ENCODE measurements at regions not wholly inside any gene's neighbourhood (a gene's known extent, or its start where the extent isn't known, plus 50 kb on each side); places are given as distances from the start of the nearest gene placed in this dataset.

DNA sequence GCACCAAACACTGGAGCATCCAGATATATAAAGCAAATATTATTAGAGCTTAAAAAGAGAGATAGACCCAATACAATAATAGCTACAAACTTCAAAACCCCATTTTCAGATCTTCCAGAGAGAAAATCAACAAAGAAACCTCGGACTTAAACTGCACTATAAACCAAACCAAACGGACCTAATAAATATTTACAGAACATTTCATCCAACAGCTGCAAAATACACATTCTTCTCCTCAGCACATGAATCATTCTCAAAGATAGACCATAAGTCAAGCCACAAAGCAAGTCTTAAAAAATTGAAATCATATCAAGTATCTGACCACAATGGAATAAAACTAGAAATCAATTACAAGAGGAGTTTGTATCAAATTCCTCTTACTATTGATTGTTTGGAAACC lies 140.2 kb upstream of the OTOS start:
- no peaks in the 10 kb centered on the region for H3K36me3 ChIP-seq (ENCODE audit: control insufficient read depth in 2 of 2, insufficient read depth in 2 of 2, low read length in 2 of 2)
- H3K9me3 ChIP-seq (ENCODE audit: control insufficient read depth in 2 of 2, low read length in 2 of 2) = no peaks in the 10 kb centered on the region
- no peak overlapping the region for H3K4me3 ChIP-seq (ENCODE audit: low read length in 2 of 2)
- no peak overlapping the region for H3K27ac ChIP-seq (ENCODE audit: low read depth in 2 of 2, low read length in 2 of 2)
- H3K27me3 ChIP-seq (ENCODE audit: control insufficient read depth in 2 of 2, insufficient read depth in 2 of 2, low read length in 2 of 2) = no peaks in the 10 kb centered on the region
- H3K9ac ChIP-seq (ENCODE audit: low read depth in 1 of 2, low read length in 2 of 2) = no peak overlapping the region
- no peaks in the 10 kb centered on the region for H3K4me1 ChIP-seq (ENCODE audit: control insufficient read depth in 2 of 2, insufficient read depth in 2 of 2, low read length in 2 of 2)

- no peak overlapping the region for H3K4me3 ChIP-seq (ENCODE audit: low read length in 2 of 2)
- no peak overlapping the region for H3K27ac ChIP-seq (ENCODE audit: low read depth in 2 of 2, low read length in 2 of 2)
- no peak overlapping the region for H3K9ac ChIP-seq (ENCODE audit: low read depth in 1 of 2, low read length in 2 of 2)
- H3K4me1 ChIP-seq (ENCODE audit: control insufficient read depth in 2 of 2, insufficient read depth in 2 of 2, low read length in 2 of 2) = no peaks in the 10 kb centered on the region
- H3K9me3 ChIP-seq (ENCODE audit: control insufficient read depth in 2 of 2, low read length in 2 of 2) = no peaks in the 10 kb centered on the region
- no peaks in the 10 kb centered on the region for H3K36me3 ChIP-seq (ENCODE audit: control insufficient read depth in 2 of 2, insufficient read depth in 2 of 2, low read length in 2 of 2)
- no peaks in the 10 kb centered on the region for H3K27me3 ChIP-seq (ENCODE audit: control insufficient read depth in 2 of 2, insufficient read depth in 2 of 2, low read length in 2 of 2)
Observed at GRCh38 chr2:240284503-240285259, 144.2 kb upstream of the OTOS start.

- Histone ChIP-seq H3K4me3 (ENCODE audit: low read length in 2 of 2) (no peak overlapping the region), H3K9ac (ENCODE audit: low read depth in 1 of 2, low read length in 2 of 2) (no peak overlapping the region), H3K36me3 (ENCODE audit: control insufficient read depth in 2 of 2, insufficient read depth in 2 of 2, low read length in 2 of 2) (no peaks in the 10 kb centered on the region), H3K27ac (ENCODE audit: low read depth in 2 of 2, low read length in 2 of 2) (no peak overlapping the region), H3K9me3 (ENCODE audit: control insufficient read depth in 2 of 2, low read length in 2 of 2) (no peaks in the 10 kb centered on the region), H3K4me1 (ENCODE audit: control insufficient read depth in 2 of 2, insufficient read depth in 2 of 2, low read length in 2 of 2) (no peaks in the 10 kb centered on the region), H3K27me3 (ENCODE audit: control insufficient read depth in 2 of 2, insufficient read depth in 2 of 2, low read length in 2 of 2) (no peaks in the 10 kb centered on the region)
Observed at GRCh38 chr2:240285725-240286124, 145.3 kb upstream of the OTOS start.

DNA sequence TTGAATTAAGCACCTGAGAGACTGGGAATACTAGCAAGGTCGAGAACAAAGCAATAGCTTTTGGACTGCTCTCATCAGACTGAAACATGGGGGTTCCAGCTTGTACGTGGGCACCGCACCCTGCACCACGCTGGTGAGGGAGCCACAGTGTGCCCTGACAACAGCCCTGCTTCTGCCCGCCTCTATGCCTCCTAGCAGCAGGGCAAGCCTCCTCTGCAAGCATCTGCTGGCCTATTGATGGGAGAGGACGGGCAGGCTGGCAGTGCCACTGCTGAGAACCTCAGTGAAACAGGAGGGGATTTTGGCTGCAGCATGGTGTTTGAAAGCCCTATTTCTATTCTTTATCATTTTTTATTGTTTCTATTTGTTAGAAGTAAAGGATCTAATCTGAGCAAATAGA lies 146.1 kb upstream of the OTOS start:
- Histone ChIP-seq H3K9ac (ENCODE audit: low read depth in 1 of 2, low read length in 2 of 2) (no peak overlapping the region), H3K27ac (ENCODE audit: low read depth in 2 of 2, low read length in 2 of 2) (no peak overlapping the region), H3K9me3 (ENCODE audit: control insufficient read depth in 2 of 2, low read length in 2 of 2) (no peaks in the 10 kb centered on the region), H3K27me3 (ENCODE audit: control insufficient read depth in 2 of 2, insufficient read depth in 2 of 2, low read length in 2 of 2) (no peaks in the 10 kb centered on the region), H3K4me1 (ENCODE audit: control insufficient read depth in 2 of 2, insufficient read depth in 2 of 2, low read length in 2 of 2) (no peaks in the 10 kb centered on the region), H3K36me3 (ENCODE audit: control insufficient read depth in 2 of 2, insufficient read depth in 2 of 2, low read length in 2 of 2) (no peaks in the 10 kb centered on the region), H3K4me3 (ENCODE audit: low read length in 2 of 2) (no peak overlapping the region)

DNA sequence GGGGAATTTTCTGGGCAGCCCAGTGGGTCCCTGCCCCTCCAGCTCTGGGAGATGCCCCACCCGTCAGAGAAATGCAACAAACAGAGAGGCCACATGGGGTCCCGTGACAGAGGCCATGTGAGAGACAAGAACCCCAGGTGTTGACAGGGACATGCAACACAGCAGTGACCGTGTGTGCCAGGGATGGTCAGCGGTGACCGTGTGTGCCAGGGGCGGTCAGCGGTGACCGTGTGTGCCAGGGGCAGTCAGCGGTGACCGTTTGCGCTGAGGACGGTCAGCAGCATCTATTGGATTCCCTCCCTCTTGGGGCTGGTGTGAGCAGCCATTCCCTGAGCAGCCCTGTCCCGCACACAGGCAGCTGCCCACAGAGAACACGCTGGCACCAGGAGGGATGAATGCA lies 146.6 kb upstream of the OTOS start:
- no peak overlapping the region for H3K9ac ChIP-seq (ENCODE audit: low read depth in 1 of 2, low read length in 2 of 2)
- H3K27me3 ChIP-seq (ENCODE audit: control insufficient read depth in 2 of 2, insufficient read depth in 2 of 2, low read length in 2 of 2) = no peaks in the 10 kb centered on the region
- H3K27ac ChIP-seq (ENCODE audit: low read depth in 2 of 2, low read length in 2 of 2) = no peak overlapping the region
- H3K36me3 ChIP-seq (ENCODE audit: control insufficient read depth in 2 of 2, insufficient read depth in 2 of 2, low read length in 2 of 2) = no peaks in the 10 kb centered on the region
- no peaks in the 10 kb centered on the region for H3K4me1 ChIP-seq (ENCODE audit: control insufficient read depth in 2 of 2, insufficient read depth in 2 of 2, low read length in 2 of 2)
- H3K4me3 ChIP-seq (ENCODE audit: low read length in 2 of 2) = no peak overlapping the region
- no peaks in the 10 kb centered on the region for H3K9me3 ChIP-seq (ENCODE audit: control insufficient read depth in 2 of 2, low read length in 2 of 2)

DNA sequence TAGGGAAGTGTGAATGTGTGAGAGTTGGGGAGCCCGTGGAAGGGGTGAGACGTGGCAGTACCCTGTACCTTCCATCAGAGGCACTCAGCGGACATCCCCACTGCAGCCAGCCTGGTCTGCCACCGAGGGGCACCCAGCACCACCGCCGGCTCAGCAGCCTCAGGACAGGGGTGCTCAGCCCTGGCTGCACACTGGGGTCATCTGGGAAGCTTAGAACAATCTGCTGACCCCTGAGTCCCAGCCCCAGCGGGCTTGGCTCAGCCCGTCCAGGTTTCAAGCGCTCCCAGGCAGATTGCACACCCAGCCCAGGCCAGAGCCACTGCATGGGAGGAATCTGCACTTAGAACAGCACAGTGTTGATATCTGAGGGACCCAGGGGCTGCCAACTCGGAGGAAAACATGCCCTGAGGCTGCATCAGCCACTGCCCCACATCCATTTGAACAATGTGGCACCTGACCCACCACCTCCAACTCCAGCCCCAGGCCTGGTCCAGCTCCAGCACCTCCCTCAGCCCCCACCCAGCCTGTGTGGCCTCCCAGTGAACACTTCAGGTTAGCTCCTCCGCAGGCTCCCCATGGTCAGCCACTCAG lies 147.1 kb upstream of the OTOS start:
- Histone ChIP-seq H3K9ac (ENCODE audit: low read depth in 1 of 2, low read length in 2 of 2) (no peak overlapping the region), H3K9me3 (ENCODE audit: control insufficient read depth in 2 of 2, low read length in 2 of 2) (no peaks in the 10 kb centered on the region), H3K27ac (ENCODE audit: low read depth in 2 of 2, low read length in 2 of 2) (no peak overlapping the region), H3K4me3 (ENCODE audit: low read length in 2 of 2) (no peak overlapping the region), H3K36me3 (ENCODE audit: control insufficient read depth in 2 of 2, insufficient read depth in 2 of 2, low read length in 2 of 2) (no peaks in the 10 kb centered on the region), H3K4me1 (ENCODE audit: control insufficient read depth in 2 of 2, insufficient read depth in 2 of 2, low read length in 2 of 2) (no peaks in the 10 kb centered on the region), H3K27me3 (ENCODE audit: control insufficient read depth in 2 of 2, insufficient read depth in 2 of 2, low read length in 2 of 2) (no peaks in the 10 kb centered on the region)

DNA sequence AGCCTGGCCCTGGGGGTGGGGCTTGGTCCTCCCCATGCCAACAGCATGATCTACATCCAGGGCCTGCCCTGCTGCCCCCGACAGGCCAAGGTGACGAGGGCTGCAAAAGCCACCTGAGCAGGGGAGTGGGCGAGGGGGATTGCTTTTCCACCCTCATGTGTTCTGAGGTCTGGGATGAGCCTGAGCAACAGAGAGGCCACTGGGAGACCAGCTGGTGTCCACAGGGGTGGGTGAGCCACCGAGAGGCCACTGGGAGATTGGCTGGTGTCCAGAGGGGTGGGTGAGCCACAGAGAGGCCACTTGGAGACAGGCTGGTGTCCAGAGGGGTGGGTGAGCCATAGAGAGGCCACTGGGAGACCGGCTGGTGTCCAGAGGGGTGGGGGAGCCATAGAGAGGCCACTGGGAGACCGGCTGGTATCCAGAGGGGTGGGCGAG lies 147.4 kb upstream of the GPC1 start:
- no peak overlapping the region for H3K9ac ChIP-seq (ENCODE audit: low read depth in 1 of 2, low read length in 2 of 2)
- H3K4me3 ChIP-seq (ENCODE audit: low read length in 2 of 2) = no peak overlapping the region
- H3K4me1 ChIP-seq (ENCODE audit: control insufficient read depth in 2 of 2, insufficient read depth in 2 of 2, low read length in 2 of 2) = no peaks in the 10 kb centered on the region
- no peak overlapping the region for H3K27ac ChIP-seq (ENCODE audit: low read depth in 2 of 2, low read length in 2 of 2)
- H3K36me3 ChIP-seq (ENCODE audit: control insufficient read depth in 2 of 2, insufficient read depth in 2 of 2, low read length in 2 of 2) = no peaks in the 10 kb centered on the region
- H3K27me3 ChIP-seq (ENCODE audit: control insufficient read depth in 2 of 2, insufficient read depth in 2 of 2, low read length in 2 of 2) = no peaks in the 10 kb centered on the region
- H3K9me3 ChIP-seq (ENCODE audit: control insufficient read depth in 2 of 2, low read length in 2 of 2) = no peaks in the 10 kb centered on the region

- Histone ChIP-seq H3K4me1 (ENCODE audit: control insufficient read depth in 2 of 2, insufficient read depth in 2 of 2, low read length in 2 of 2) (no peaks in the 10 kb centered on the region), H3K9me3 (ENCODE audit: control insufficient read depth in 2 of 2, low read length in 2 of 2) (no peaks in the 10 kb centered on the region), H3K27ac (ENCODE audit: low read depth in 2 of 2, low read length in 2 of 2) (no peak overlapping the region), H3K9ac (ENCODE audit: low read depth in 1 of 2, low read length in 2 of 2) (no peak overlapping the region), H3K4me3 (ENCODE audit: low read length in 2 of 2) (no peak overlapping the region), H3K27me3 (ENCODE audit: control insufficient read depth in 2 of 2, insufficient read depth in 2 of 2, low read length in 2 of 2) (no peaks in the 10 kb centered on the region), H3K36me3 (ENCODE audit: control insufficient read depth in 2 of 2, insufficient read depth in 2 of 2, low read length in 2 of 2) (no peaks in the 10 kb centered on the region)
Observed at GRCh38 chr2:240289701-240290431, 145.6 kb upstream of the GPC1 start.

DNA sequence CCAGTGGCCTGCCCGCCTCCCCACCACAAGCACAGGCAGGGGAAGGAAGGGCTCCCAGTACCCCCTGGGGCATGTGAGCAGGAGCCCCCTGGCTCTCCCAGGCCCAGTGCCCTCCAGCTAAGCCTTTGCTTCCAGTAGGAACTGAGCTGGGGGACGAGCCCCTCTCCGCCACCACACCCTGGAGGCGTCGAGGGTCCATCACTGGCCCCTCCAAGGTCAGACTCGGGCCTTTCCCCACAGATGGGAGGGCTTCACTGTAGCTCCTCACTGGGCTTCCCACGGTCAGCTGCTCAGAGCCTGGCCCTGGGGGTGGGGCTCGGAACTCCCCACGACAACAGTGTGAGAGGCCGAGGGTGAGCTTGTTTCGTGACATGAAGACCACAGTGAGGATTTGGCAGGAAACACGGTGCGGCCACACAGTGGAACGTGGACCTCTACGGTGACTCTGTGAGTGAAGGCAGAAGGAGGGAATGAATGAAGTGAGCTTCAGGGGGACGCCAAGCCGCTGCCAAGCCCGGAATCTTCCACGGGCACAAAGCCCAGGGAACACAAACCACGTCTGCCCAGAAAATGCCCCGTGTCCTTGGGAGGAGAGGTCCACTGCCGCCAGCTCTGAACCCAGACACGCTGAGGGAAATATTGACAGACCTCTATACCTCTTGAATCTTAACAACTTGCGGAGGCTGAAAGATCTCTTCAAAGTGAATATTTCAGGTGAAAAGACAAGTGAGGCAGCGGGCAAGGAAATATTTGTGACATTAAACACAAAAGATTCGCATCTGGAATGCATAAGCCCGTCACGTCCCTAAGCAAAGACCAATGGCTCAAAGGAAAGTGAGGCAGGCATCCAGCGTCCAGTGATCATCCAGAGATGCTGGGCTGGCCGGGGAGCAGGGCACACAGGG lies 144.8 kb upstream of the GPC1 start:
- Histone ChIP-seq H3K4me1 (ENCODE audit: control insufficient read depth in 2 of 2, insufficient read depth in 2 of 2, low read length in 2 of 2) (no peaks in the 10 kb centered on the region), H3K9me3 (ENCODE audit: control insufficient read depth in 2 of 2, low read length in 2 of 2) (no peaks in the 10 kb centered on the region), H3K27me3 (ENCODE audit: control insufficient read depth in 2 of 2, insufficient read depth in 2 of 2, low read length in 2 of 2) (no peaks in the 10 kb centered on the region), H3K4me3 (ENCODE audit: low read length in 2 of 2) (no peak overlapping the region), H3K9ac (ENCODE audit: low read depth in 1 of 2, low read length in 2 of 2) (no peak overlapping the region), H3K36me3 (ENCODE audit: control insufficient read depth in 2 of 2, insufficient read depth in 2 of 2, low read length in 2 of 2) (no peaks in the 10 kb centered on the region), H3K27ac (ENCODE audit: low read depth in 2 of 2, low read length in 2 of 2) (no peak overlapping the region)

Measured in mucosa of rectum (tissue), 2 donors.